Keratinocyte (primary cell): ENCODE measurements at regions not wholly inside any gene's neighbourhood (a gene's known extent, or its start where the extent isn't known, plus 50 kb on each side); places are given as distances from the start of the nearest gene placed in this dataset.

Experiments used
- DNase-seq: peaks from one replicate; pipeline ENCODE4 v3.0.0-alpha.2; 2011; ENCODE audit warnings: low read depth, missing footprints, low spot score
- FAIRE-seq: peaks from 2 replicates; lab custom pipeline; 2011; peaks lifted over from hg19 to GRCh38; lab: Jason Lieb, UNC
- H2AFZ ChIP-seq: 2 replicates; pipeline ENCODE4 v1.6.0; 2012; ENCODE audit warnings: low read length, control low read depth, inconsistent platforms; ENCODE audit not compliant: control insufficient read depth
- H3K27ac ChIP-seq: 2 replicates; pipeline ENCODE4 v1.5.1; 2011; ENCODE audit warnings: low read length; ENCODE audit not compliant: control insufficient read depth, insufficient read depth
- H3K27me3 ChIP-seq: 3 replicates; pipeline ENCODE4 v1.6.0; 2011; ENCODE audit warnings: low read length; ENCODE audit not compliant: control insufficient read depth, insufficient read depth; ENCODE audit errors: extremely low read depth
- H3K36me3 ChIP-seq, 2 experiments: 2 replicates in 1 of 2; 3 replicates in 1 of 2; pipeline ENCODE4 v1.5.1; 2011; ENCODE audit warnings: low read length in 2 of 2, mild to moderate bottlenecking in 1 of 2; ENCODE audit not compliant: control insufficient read depth in 2 of 2, insufficient read depth in 2 of 2; ENCODE audit errors: extremely low read depth in 1 of 2
- H3K4me1 ChIP-seq: 3 replicates; pipeline ENCODE4 v1.5.1; 2011; ENCODE audit warnings: low read length; ENCODE audit not compliant: control insufficient read depth, insufficient read depth; ENCODE audit errors: extremely low read depth
- H3K4me2 ChIP-seq: 3 replicates; pipeline ENCODE4 v1.6.0; 2011; ENCODE audit warnings: low read depth, low read length; ENCODE audit not compliant: control insufficient read depth, insufficient read depth; ENCODE audit errors: extremely low read depth
- H3K4me3 ChIP-seq, 3 experiments: fragments of 200-600 bp in 1 of 3; sonication (generic) in 1 of 3; 2 replicates in 2 of 3; 3 replicates in 1 of 3; pipeline ENCODE4 v1.5.1; 2011 to 2016; ENCODE audit warnings: low read length in 3 of 3, mild to moderate bottlenecking in 3 of 3, control low read depth in 2 of 3, inconsistent platforms in 1 of 3, low read depth in 1 of 3, mixed read lengths in 1 of 3, mixed run types in 1 of 3, moderate library complexity in 1 of 3; ENCODE audit not compliant: control insufficient read depth in 2 of 3, insufficient read depth in 2 of 3; ENCODE audit errors: extremely low read depth in 1 of 3
- H3K79me2 ChIP-seq: 2 replicates; pipeline ENCODE4 v1.6.0; 2012; ENCODE audit warnings: low read length; ENCODE audit not compliant: control insufficient read depth, insufficient read depth
- H3K9ac ChIP-seq: 3 replicates; pipeline ENCODE4 v1.6.0; 2011; ENCODE audit warnings: low read length; ENCODE audit not compliant: control insufficient read depth, insufficient read depth; ENCODE audit errors: extremely low read depth
- H3K9me1 ChIP-seq: 3 replicates; pipeline ENCODE4 v1.6.0; 2011; ENCODE audit warnings: low read length; ENCODE audit not compliant: control insufficient read depth, insufficient read depth; ENCODE audit errors: extremely low read depth
- H3K9me3 ChIP-seq: 2 replicates; pipeline ENCODE4 v1.5.1; 2012; ENCODE audit warnings: low read depth, low read length; ENCODE audit not compliant: control insufficient read depth
- H4K20me1 ChIP-seq: 3 replicates; pipeline ENCODE4 v1.6.0; 2011; ENCODE audit warnings: low read length; ENCODE audit not compliant: control insufficient read depth, insufficient read depth; ENCODE audit errors: extremely low read depth
- EZH2 ChIP-seq: IDR thresholded peaks from one replicate; pipeline ENCODE4 v1.6.1; 2012; ENCODE audit warnings: inconsistent platforms, mild to moderate bottlenecking, low read length, moderate library complexity
- dilution Hi-C: fragments of 300-500 bp; cut with MboI; formaldehyde crosslinking; loops from one replicate; pipeline ENCODE4 v1.7.0; 2020; ENCODE audit warnings: low sequenced_read_pairs; ENCODE audit not compliant: extremely low pct_ligation_motif_present
- TF ChIP-seq, protein P1 (sequence below), 3 experiments: IDR thresholded peaks in 1 of 3; conservative IDR thresholded peaks in 1 of 3; optimal IDR thresholded peaks in 1 of 3; 2 replicates in 2 of 3; 3 replicates in 1 of 3; pipeline versions ENCODE3 to v1.5.1; 2011; ENCODE audit warnings: low read length in 3 of 3, mild to moderate bottlenecking in 3 of 3, moderate library complexity in 2 of 3, control low read depth in 1 of 3, inconsistent platforms in 1 of 3; ENCODE audit not compliant: insufficient read depth in 2 of 3; ENCODE audit errors: extremely low read depth in 1 of 3

- H3K9me1 ChIP-seq, result no peaks in the 10 kb centered on the region
- TF ChIP-seq, protein P1, sequence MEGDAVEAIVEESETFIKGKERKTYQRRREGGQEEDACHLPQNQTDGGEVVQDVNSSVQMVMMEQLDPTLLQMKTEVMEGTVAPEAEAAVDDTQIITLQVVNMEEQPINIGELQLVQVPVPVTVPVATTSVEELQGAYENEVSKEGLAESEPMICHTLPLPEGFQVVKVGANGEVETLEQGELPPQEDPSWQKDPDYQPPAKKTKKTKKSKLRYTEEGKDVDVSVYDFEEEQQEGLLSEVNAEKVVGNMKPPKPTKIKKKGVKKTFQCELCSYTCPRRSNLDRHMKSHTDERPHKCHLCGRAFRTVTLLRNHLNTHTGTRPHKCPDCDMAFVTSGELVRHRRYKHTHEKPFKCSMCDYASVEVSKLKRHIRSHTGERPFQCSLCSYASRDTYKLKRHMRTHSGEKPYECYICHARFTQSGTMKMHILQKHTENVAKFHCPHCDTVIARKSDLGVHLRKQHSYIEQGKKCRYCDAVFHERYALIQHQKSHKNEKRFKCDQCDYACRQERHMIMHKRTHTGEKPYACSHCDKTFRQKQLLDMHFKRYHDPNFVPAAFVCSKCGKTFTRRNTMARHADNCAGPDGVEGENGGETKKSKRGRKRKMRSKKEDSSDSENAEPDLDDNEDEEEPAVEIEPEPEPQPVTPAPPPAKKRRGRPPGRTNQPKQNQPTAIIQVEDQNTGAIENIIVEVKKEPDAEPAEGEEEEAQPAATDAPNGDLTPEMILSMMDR (optimal IDR thresholded peaks at IDR 0.05 in 1 of 3, IDR thresholded peaks at IDR 0.05 in 1 of 3, conservative IDR thresholded peaks at IDR 0.05 in 1 of 3; ENCODE audit: extremely low read depth in 1 of 3, insufficient read depth in 2 of 3, low read length in 3 of 3), result no peak
- no peak for TF ChIP-seq EZH2
- DNase-seq (no peak), FAIRE-seq (no peak)
- no peaks in the 10 kb centered on the region for H3K9me3 ChIP-seq
- H3K4me2 ChIP-seq, result no peak overlapping the region
- H4K20me1 ChIP-seq, result no peaks in the 10 kb centered on the region
- dilution Hi-C loops, result no loop called here
- no peak overlapping the region for H3K4me3 ChIP-seq
- no peak overlapping the region for H2AFZ ChIP-seq
- no peaks in the 10 kb centered on the region for H3K4me1 ChIP-seq
- H3K9ac ChIP-seq, result no peak overlapping the region
- H3K36me3 ChIP-seq, result no peaks in the 10 kb centered on the region
- no peaks in the 10 kb centered on the region for H3K79me2 ChIP-seq
- no peaks in the 10 kb centered on the region for H3K27me3 ChIP-seq
- H3K27ac ChIP-seq, result no peak overlapping the region
Observed at GRCh38 chr5:174218162-174218561, 172.7 kb downstream of the NSG2 start.

- Histone ChIP-seq H3K79me2 (no peaks in the 10 kb centered on the region), H4K20me1 (no peaks in the 10 kb centered on the region), H3K27ac (no peak overlapping the region), H3K27me3 (no peaks in the 10 kb centered on the region), H3K36me3 (no peaks in the 10 kb centered on the region), H3K4me3 (no peak overlapping the region), H3K9ac (no peak overlapping the region), H3K4me2 (no peak overlapping the region), H3K9me1 (no peaks in the 10 kb centered on the region), H2AFZ (no peak overlapping the region), H3K9me3 (no peaks in the 10 kb centered on the region), H3K4me1 (no peaks in the 10 kb centered on the region)
- DNase-seq (no peak), FAIRE-seq (no peak)
- no peak for TF ChIP-seq EZH2
- TF ChIP-seq, protein P1 (optimal IDR thresholded peaks at IDR 0.05 in 1 of 3, IDR thresholded peaks at IDR 0.05 in 1 of 3, conservative IDR thresholded peaks at IDR 0.05 in 1 of 3; ENCODE audit: extremely low read depth in 1 of 3, insufficient read depth in 2 of 3, low read length in 3 of 3), result no peak
- dilution Hi-C loops, result no loop called here
Observed at GRCh38 chr5:174220417-174220816, 174.9 kb downstream of the NSG2 start.
